Fibroblast of pulmonary artery (primary cell): ENCODE measurements at regions not wholly inside any gene's neighbourhood (a gene's known extent, or its start where the extent isn't known, plus 50 kb on each side); places are given as distances from the start of the nearest gene placed in this dataset.

Experiments used
- DNase-seq: peaks from one replicate; pipeline ENCODE4 v3.0.0-alpha.2; 2010; ENCODE audit warnings: low read depth
- H3K4me3 ChIP-seq: replicated peaks from 2 replicates; pipeline ENCODE4 v1.5.1; 2011; ENCODE audit warnings: low read depth, mild to moderate bottlenecking, control low read depth, low read length, moderate library complexity
- TF ChIP-seq, protein P1 (sequence below): IDR thresholded peaks from 2 replicates; pipeline ENCODE4 v1.5.1; 2011; ENCODE audit warnings: mild to moderate bottlenecking, control low read depth, low read length, inconsistent platforms; ENCODE audit errors: missing control alignments

DNA sequence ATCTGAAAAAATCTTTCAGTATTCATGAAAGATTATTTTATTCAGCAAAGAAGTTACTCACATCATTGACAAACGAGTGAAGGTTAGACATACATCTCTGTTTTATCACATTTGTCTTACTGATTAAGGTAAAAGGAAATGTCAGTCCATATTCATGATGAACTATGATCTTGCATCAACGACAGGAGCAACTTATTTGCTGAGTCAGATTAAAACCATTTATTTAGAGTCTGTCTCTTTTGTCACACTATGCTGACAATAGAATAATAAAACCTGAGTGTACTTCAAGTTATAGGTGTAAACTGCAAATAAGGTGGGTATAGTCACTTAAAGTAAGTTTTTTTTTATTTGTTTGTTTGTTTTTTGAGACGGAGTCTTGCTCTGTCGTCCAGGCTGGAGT lies 216.5 kb upstream of the SEMA3C start:
- H3K4me3 ChIP-seq, result no peak overlapping the region
- DNase-seq, result no peak
- TF ChIP-seq, protein P1, sequence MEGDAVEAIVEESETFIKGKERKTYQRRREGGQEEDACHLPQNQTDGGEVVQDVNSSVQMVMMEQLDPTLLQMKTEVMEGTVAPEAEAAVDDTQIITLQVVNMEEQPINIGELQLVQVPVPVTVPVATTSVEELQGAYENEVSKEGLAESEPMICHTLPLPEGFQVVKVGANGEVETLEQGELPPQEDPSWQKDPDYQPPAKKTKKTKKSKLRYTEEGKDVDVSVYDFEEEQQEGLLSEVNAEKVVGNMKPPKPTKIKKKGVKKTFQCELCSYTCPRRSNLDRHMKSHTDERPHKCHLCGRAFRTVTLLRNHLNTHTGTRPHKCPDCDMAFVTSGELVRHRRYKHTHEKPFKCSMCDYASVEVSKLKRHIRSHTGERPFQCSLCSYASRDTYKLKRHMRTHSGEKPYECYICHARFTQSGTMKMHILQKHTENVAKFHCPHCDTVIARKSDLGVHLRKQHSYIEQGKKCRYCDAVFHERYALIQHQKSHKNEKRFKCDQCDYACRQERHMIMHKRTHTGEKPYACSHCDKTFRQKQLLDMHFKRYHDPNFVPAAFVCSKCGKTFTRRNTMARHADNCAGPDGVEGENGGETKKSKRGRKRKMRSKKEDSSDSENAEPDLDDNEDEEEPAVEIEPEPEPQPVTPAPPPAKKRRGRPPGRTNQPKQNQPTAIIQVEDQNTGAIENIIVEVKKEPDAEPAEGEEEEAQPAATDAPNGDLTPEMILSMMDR, result no peak

DNA sequence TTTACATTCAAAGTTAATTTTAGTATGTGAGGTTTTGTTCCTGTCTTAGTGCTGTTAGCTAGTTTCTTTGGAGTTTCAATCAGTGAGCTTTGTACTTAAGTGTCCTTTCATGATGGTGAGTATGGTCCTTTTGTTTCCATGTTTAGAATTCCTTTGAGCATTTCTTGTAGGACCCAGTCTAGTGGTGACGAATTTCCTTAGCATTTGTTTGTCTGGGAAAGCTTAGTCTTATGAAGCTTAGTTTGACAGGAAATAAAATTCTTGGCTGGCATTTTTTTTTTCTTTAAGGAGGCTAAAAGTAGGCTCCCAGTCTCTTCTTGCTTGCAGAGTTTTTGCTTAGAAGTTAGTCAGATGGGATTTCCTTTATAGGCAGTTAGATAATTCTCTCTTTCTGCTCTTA lies 209.2 kb upstream of the SEMA3C start:
- TF ChIP-seq, protein P1, result no peak
- DNase-seq, result peak; percentile 30
- H3K4me3 ChIP-seq, result no peak overlapping the region

DNA sequence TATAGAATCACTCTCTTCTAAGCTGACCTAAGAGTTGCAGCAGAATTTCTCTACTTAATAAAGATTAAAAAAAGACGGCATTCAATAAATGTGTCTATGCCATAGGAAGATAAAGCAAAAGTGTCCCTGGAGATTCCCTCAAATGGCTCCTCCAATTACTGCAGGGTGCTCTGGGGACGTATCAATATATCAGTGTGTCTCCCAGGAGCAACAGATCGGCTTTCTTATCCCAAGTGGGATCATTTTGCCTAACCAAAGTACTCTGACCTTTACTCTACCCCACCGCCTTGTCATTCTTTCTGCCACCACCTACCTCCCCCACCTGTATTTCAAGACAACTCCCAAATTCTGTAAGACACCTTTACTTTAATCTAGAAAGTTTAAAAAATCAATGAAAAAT lies 202.0 kb upstream of the SEMA3C start:
- TF ChIP-seq, protein P1, result no peak
- DNase-seq, result no peak

DNA sequence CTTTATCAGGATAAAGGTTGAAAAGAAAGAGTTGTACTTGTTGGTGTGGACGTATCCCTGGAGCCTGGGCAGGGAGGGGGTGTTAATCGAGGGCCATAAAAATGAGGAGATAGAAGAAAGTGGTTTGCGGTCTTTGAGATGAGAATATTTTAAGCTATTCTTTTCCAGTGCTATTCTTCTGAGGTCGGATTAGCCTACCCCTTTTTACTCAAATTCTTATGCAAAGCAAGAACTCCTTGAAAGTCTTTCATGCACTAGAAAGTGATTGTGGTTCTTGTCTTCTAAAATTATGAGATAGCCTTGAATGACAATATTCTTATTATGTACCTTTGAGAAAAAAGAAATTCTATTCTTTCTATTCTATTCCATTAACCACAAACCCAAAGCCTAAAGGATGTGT lies 201.3 kb upstream of the SEMA3C start:
- no peak overlapping the region for H3K4me3 ChIP-seq
- TF ChIP-seq, protein P1, result no peak
- DNase-seq, result no peak

More for the DNA sequence above, 202.0 kb upstream of the SEMA3C start:
- H3K4me3 ChIP-seq, result no peak overlapping the region

DNA sequence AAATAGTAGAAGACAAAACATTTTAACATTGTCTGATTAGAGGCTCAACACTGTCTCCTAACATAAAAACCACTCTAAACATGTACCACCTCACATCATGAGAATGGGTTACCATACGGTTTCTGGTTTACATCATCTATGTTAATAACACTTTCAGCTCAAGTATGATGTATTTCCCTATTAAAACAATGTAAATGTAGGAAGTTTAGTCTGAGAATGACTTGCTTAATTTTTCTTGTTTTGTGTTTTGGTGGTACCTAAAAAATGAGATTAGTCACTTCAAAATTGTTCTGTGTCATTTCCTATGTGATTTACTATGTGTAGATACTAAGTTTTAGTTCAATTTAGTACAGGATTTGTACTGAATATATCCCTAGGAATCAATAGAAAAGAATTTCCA lies 195.8 kb upstream of the SEMA3C start:
- TF ChIP-seq, protein P1, result no peak
- no peak overlapping the region for H3K4me3 ChIP-seq
- peak; percentile 30 for DNase-seq

- TF ChIP-seq, protein P1, result no peak
- no peak for DNase-seq
- H3K4me3 ChIP-seq, result no peak overlapping the region
Measured at GRCh38 chr7:81112731-81113130, 193.9 kb upstream of the SEMA3C start.

DNA sequence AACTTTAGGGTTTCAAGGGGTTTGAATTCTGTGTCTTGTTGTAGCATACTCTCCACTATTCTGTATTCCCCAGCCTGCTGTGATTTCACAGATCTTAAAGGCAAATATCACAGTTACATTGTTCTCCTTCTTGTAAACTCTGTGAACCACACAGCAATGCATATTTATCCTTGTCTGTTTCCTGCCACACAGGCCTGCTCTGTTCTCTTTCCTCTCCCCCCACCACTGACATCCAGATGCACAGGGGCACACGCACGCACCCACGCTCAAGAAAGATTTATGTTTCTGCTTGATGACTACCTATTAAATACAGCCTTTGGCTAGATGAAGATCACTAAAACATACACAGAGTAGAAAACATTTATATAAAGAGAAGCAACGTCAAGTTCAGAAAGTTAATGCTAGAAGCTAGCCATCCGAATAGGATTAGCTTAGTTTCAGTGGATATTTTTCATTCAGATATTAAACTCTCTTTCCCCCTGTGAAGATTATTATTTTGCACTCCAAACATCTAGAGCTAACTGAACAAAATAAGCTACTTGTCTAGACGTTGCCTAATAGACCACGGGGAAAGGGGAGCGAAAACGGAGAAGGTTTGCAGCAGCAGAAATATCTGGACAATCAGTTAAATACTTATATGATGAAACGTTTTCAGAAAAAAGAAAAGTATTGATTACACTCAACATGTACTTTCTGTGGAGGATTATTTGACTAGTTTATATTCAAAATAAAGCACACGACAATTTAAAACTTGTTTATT lies 193.1 kb upstream of the SEMA3C start:
- peak; percentile 48 for DNase-seq
- H3K4me3 ChIP-seq, result no peak overlapping the region
- TF ChIP-seq, protein P1, result no peak
